ENCODE measurements at regions not wholly inside any gene's neighbourhood (a gene's known extent, or its start where the extent isn't known, plus 50 kb on each side); places are given as distances from the start of the nearest gene placed in this dataset.

DNA sequence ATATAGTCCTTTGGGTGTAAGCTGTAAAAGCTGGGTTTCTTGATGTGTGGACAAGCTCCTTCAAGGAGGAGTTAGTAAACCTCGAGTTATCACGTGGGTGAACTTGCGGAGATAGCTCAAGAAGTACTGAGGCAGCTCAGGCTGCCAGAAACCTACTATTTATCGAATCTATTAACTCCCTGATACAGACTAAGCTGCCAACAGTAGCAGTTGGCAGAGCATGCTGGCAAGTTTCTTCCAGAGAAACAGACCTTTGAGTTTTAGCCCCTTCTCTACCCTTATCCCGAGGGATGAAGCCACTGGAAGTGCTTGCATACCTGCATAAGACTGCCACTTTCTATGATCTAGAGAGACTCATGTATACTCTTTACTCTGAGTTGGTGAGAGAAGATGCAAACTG lies 624.5 kb upstream of the USP24 start:
- no peak overlapping the region for H3K4me3 ChIP-seq (replicated peaks; ENCODE audit: low read depth, low read length)
- no peak for DNase-seq (ENCODE audit: extremely low read depth, insufficient read length)
- no peaks in the 10 kb centered on the region for H3K27me3 ChIP-seq (replicated peaks; ENCODE audit: control insufficient read depth, insufficient read depth, low read length)
- H3K36me3 ChIP-seq (ENCODE audit: control insufficient read depth, insufficient read depth, low read length) = no peaks in the 10 kb centered on the region
- TF ChIP-seq, protein P1, sequence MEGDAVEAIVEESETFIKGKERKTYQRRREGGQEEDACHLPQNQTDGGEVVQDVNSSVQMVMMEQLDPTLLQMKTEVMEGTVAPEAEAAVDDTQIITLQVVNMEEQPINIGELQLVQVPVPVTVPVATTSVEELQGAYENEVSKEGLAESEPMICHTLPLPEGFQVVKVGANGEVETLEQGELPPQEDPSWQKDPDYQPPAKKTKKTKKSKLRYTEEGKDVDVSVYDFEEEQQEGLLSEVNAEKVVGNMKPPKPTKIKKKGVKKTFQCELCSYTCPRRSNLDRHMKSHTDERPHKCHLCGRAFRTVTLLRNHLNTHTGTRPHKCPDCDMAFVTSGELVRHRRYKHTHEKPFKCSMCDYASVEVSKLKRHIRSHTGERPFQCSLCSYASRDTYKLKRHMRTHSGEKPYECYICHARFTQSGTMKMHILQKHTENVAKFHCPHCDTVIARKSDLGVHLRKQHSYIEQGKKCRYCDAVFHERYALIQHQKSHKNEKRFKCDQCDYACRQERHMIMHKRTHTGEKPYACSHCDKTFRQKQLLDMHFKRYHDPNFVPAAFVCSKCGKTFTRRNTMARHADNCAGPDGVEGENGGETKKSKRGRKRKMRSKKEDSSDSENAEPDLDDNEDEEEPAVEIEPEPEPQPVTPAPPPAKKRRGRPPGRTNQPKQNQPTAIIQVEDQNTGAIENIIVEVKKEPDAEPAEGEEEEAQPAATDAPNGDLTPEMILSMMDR (IDR thresholded peaks at IDR 0.05; ENCODE audit: insufficient read depth, low read length, poor library complexity, severe bottlenecking) = no peak

DNA sequence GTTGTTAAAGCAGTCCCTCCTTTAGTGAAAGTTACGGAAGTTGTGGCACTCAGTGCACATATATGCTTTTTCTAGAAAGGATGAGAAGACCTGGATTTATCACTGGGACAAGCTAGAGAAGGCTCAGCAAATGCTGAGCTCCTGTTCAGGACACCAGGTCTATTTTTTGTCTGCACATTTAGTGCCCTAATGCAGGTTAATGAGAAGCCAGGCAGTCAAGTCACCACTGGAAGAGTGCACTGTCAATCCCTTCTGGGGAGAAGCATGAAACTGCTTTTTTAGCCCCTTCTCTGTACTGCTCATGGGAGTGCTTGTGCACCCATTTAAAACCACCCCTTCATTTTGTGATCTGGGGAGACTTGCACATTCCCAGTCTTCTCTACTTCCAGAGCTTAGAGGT lies 624.1 kb upstream of the USP24 start:
- TF ChIP-seq, protein P1 (IDR thresholded peaks at IDR 0.05; ENCODE audit: insufficient read depth, low read length, poor library complexity, severe bottlenecking) = no peak
- H3K36me3 ChIP-seq (ENCODE audit: control insufficient read depth, insufficient read depth, low read length) = no peaks in the 10 kb centered on the region
- H3K4me3 ChIP-seq (replicated peaks; ENCODE audit: low read depth, low read length) = no peak overlapping the region
- no peaks in the 10 kb centered on the region for H3K27me3 ChIP-seq (replicated peaks; ENCODE audit: control insufficient read depth, insufficient read depth, low read length)
- no peak for DNase-seq (ENCODE audit: extremely low read depth, insufficient read length)

DNA sequence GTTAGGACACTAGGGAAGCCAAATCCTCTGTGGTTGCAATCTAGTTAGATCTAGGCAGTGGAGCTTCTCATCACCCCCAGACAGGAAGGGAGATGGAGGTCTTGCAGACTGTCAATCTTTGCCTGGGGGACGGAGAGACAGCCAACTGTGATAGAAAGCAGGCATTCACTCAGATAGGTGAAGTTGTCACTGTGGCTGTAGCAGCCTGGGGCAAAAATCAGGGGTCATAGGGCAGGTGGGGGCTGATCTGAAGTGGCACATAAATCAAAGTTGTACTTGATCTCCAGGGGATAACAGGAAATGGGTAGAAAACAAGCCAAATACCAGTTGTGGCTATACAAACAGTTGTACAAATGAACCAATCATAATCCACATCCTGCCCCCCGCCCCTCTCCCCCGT lies 620.9 kb upstream of the USP24 start:
- DNase-seq (ENCODE audit: extremely low read depth, insufficient read length) = no peak
- Histone ChIP-seq H3K4me3 (replicated peaks; ENCODE audit: low read depth, low read length) (no peak overlapping the region), H3K36me3 (ENCODE audit: control insufficient read depth, insufficient read depth, low read length) (no peaks in the 10 kb centered on the region), H3K27me3 (replicated peaks; ENCODE audit: control insufficient read depth, insufficient read depth, low read length) (no peaks in the 10 kb centered on the region; the same call in 1 of the 2 replicates)
- TF ChIP-seq, protein P1 (IDR thresholded peaks at IDR 0.05; ENCODE audit: insufficient read depth, low read length, poor library complexity, severe bottlenecking) = no peak

- no peaks in the 10 kb centered on the region for H3K36me3 ChIP-seq (ENCODE audit: control insufficient read depth, insufficient read depth, low read length)
- DNase-seq (ENCODE audit: extremely low read depth, insufficient read length) = no peak
- no peaks in the 10 kb centered on the region; the same call in 1 of the 2 replicates for H3K27me3 ChIP-seq (replicated peaks; ENCODE audit: control insufficient read depth, insufficient read depth, low read length)
- TF ChIP-seq, protein P1 (IDR thresholded peaks at IDR 0.05; ENCODE audit: insufficient read depth, low read length, poor library complexity, severe bottlenecking) = no peak
- H3K4me3 ChIP-seq (replicated peaks; ENCODE audit: low read depth, low read length) = no peak overlapping the region
Measured at GRCh38 chr1:55833529-55834091, 618.4 kb upstream of the USP24 start.

- Histone ChIP-seq H3K36me3 (ENCODE audit: control insufficient read depth, insufficient read depth, low read length) (no peaks in the 10 kb centered on the region), H3K27me3 (replicated peaks; ENCODE audit: control insufficient read depth, insufficient read depth, low read length) (no peaks in the 10 kb centered on the region; the same call in 1 of the 2 replicates), H3K4me3 (replicated peaks; ENCODE audit: low read depth, low read length) (no peak overlapping the region)
- DNase-seq (ENCODE audit: extremely low read depth, insufficient read length) = no peak
- TF ChIP-seq, protein P1 (IDR thresholded peaks at IDR 0.05; ENCODE audit: insufficient read depth, low read length, poor library complexity, severe bottlenecking) = no peak
Measured at GRCh38 chr1:55831759-55832158, 616.6 kb upstream of the USP24 start.

DNA sequence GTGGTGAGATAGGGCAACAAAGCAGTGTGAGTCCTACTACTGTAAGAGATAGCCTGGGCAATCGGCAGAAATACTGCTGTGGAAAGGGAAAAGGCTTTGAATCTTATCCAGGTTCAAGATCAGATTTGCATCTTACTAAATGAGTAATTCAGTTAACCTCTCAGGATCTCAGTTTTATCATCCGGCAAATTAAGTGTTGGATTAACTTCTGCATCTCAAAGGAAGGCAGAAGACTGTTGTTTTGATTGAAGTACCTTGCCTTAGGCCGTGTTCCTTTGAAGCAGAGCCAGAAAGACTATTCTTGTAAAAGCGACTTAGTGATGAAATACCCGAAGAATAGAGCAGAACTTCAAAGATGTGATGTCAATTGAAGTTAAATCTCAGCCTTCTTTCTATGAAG lies 612.9 kb upstream of the USP24 start:
- Histone ChIP-seq H3K4me3 (replicated peaks; ENCODE audit: low read depth, low read length) (no peak overlapping the region), H3K36me3 (ENCODE audit: control insufficient read depth, insufficient read depth, low read length) (no peaks in the 10 kb centered on the region), H3K27me3 (replicated peaks; ENCODE audit: control insufficient read depth, insufficient read depth, low read length) (no peaks in the 10 kb centered on the region)
- TF ChIP-seq, protein P1 (IDR thresholded peaks at IDR 0.05; ENCODE audit: insufficient read depth, low read length, poor library complexity, severe bottlenecking) = no peak
- DNase-seq (ENCODE audit: extremely low read depth, insufficient read length) = no peak

Measured in GM06990 (cell line).